ENCODE measurements at regions not wholly inside any gene's neighbourhood (a gene's known extent, or its start where the extent isn't known, plus 50 kb on each side); places are given as distances from the start of the nearest gene placed in this dataset.

GRCh38 chr2:82697231-82697630 is 1761.8 kb downstream of the SUCLG1 start:
- TF ChIP-seq CTCF (IDR thresholded peaks at IDR 0.05): no peak
- TF ChIP-seq POLR2A (IDR thresholded peaks at IDR 0.05): no peak

Measured in testis (tissue), 2 donors.